NCI-H2196 (cell line): ENCODE measurements at regions not wholly inside any gene's neighbourhood (a gene's known extent, or its start where the extent isn't known, plus 50 kb on each side); places are given as distances from the start of the nearest gene placed in this dataset.
"Not testable (repeated sequence)": the region's sequence is repeated elsewhere in the genome, so short reads cannot be mapped to it uniquely, and the experiment has no call there.

Source experiments
- DNase-seq: peaks from one replicate; lab custom pipeline; 2025; ENCODE audit not compliant: unreplicated experiment; lab: John Stamatoyannopoulos, UW

GRCh38 chr15:84409357-84409756 is 173.8 kb downstream of the GOLGA6L4 start:
- not testable (repeated sequence) for DNase-seq

GRCh38 chr15:84421513-84422181 is 179.2 kb upstream of the ZSCAN2 start:
- not testable (repeated sequence) for DNase-seq

GRCh38 chr15:84425327-84425726 is 175.5 kb upstream of the ZSCAN2 start:
- not testable (repeated sequence) for DNase-seq

- not testable (repeated sequence) for DNase-seq
Measured at GRCh38 chr15:84473305-84473877, 127.4 kb upstream of the ZSCAN2 start.

GRCh38 chr15:84476364-84477033 is 124.3 kb upstream of the ZSCAN2 start:
- DNase-seq: not testable (repeated sequence)

- not testable (repeated sequence) for DNase-seq
Measured at GRCh38 chr15:84477550-84477949, 123.3 kb upstream of the ZSCAN2 start.

- not testable (repeated sequence) for DNase-seq
Measured at GRCh38 chr15:84480174-84480681, 120.6 kb upstream of the ZSCAN2 start.

- not testable (repeated sequence) for DNase-seq
Measured at GRCh38 chr15:84483859-84484258, 117.0 kb upstream of the ZSCAN2 start.

- not testable (repeated sequence) for DNase-seq
Measured at GRCh38 chr15:84500165-84500889, 100.5 kb upstream of the ZSCAN2 start.

- DNase-seq: not testable (repeated sequence)
Measured at GRCh38 chr15:84503101-84503500, 97.7 kb upstream of the ZSCAN2 start.

GRCh38 chr15:84505552-84505951 is 95.3 kb upstream of the ZSCAN2 start:
- not testable (repeated sequence) for DNase-seq

GRCh38 chr15:84512324-84512723 is 88.5 kb upstream of the ZSCAN2 start:
- DNase-seq: not testable (repeated sequence)

GRCh38 chr15:84516773-84517172 is 84.0 kb upstream of the ZSCAN2 start:
- DNase-seq: not testable (repeated sequence)

- not testable (repeated sequence) for DNase-seq
Measured at GRCh38 chr15:84525491-84526344, 75.1 kb upstream of the ZSCAN2 start.

GRCh38 chr15:84530751-84531150 is 70.1 kb upstream of the ZSCAN2 start:
- DNase-seq: not testable (repeated sequence)

- not testable (repeated sequence) for DNase-seq
Measured at GRCh38 chr15:84531223-84531622, 69.6 kb upstream of the ZSCAN2 start.

GRCh38 chr15:84531709-84532367 is 69.0 kb upstream of the ZSCAN2 start:
- DNase-seq: not testable (repeated sequence)

GRCh38 chr15:84533705-84534104 is 67.1 kb upstream of the ZSCAN2 start:
- DNase-seq: not testable (repeated sequence)

- DNase-seq: not testable (repeated sequence)
Measured at GRCh38 chr15:84534561-84535235, 66.1 kb upstream of the ZSCAN2 start.
